Adrenal gland (tissue), 9 donors: ENCODE measurements at regions not wholly inside any gene's neighbourhood (a gene's known extent, or its start where the extent isn't known, plus 50 kb on each side); places are given as distances from the start of the nearest gene placed in this dataset.

ENCODE experiments used
- DNase-seq, 7 donors: peaks; one replicate each; pipeline ENCODE4 v3.0.0-alpha.2; 2019 to 2020
- H3K27ac ChIP-seq, 5 donors: fragments of 200-600 bp; sonication (generic) in 4 of 5; 1 replicate in 3 of 5; 2 replicates in 2 of 5; pipeline versions ENCODE4 v1.5.1 to v1.8.0; 2016 to 2020; ENCODE audit warnings: mild to moderate bottlenecking in 1 of 5
- H3K27me3 ChIP-seq: fragments of 200-600 bp; 2 replicates; pipeline ENCODE4 v1.8.0; 2021
- H3K36me3 ChIP-seq, 2 donors: fragments of 200-600 bp; replicated peaks in 1 of 2; 1 replicate in 1 of 2; 2 replicates in 1 of 2; pipeline versions ENCODE4 v1.5.1 to v1.8.0; 2018 to 2022
- H3K4me1 ChIP-seq, 2 donors: fragments of 200-600 bp; replicated peaks in 1 of 2; 1 replicate in 1 of 2; 2 replicates in 1 of 2; pipeline versions ENCODE4 v1.5.1 to v1.8.0; 2018 to 2021
- H3K4me3 ChIP-seq, 4 donors: fragments of 200-600 bp; sonication (generic) in 3 of 4; one replicate each; pipeline ENCODE4 v1.5.1; 2016 to 2018
- H3K9me3 ChIP-seq, 3 donors: fragments of 200-600 bp; sonication (generic) in 1 of 3; replicated peaks in 1 of 3; 1 replicate in 2 of 3; 2 replicates in 1 of 3; pipeline versions ENCODE4 v1.5.1 to v1.8.0; 2016 to 2021
- CTCF ChIP-seq, 6 experiments: fragments of 450-650 bp in 4 of 6; fragments of 200-600 bp in 2 of 6; sonication (generic) in 1 of 6; IDR thresholded peaks; 1 replicate in 5 of 6; 2 replicates in 1 of 6; pipeline versions ENCODE4 v1.5.1 to v1.8.0; 2016 to 2021; ENCODE audit warnings: antibody characterized with exemption in 6 of 6, mild to moderate bottlenecking in 2 of 6, moderate library complexity in 1 of 6
- POLR2A ChIP-seq, 2 donors: fragments of 450-650 bp; IDR thresholded peaks; one replicate each; pipeline ENCODE4 v1.6.1; 2017; ENCODE audit warnings: antibody characterized with exemption in 2 of 2, mild to moderate bottlenecking in 2 of 2, moderate library complexity in 1 of 2
- WGBS, 4 donors: extraction: QIAGEN DNeasy Blood & Tissue Kit in 2 of 4; methylation state at CpG; one replicate each; pipeline versions ENCODE4 v1.1.5 to v1.1.7; 2013 to 2017; 5-methylcytosine and 5-hydroxymethylcytosine counted together
- intact Hi-C, 2 donors: fragments of 100-400 bp; cut with DNase I; formaldehyde crosslinking; loops; one replicate each; pipeline versions ENCODE4 v1.14.1 to v1.15.0; 2022 to 2023
- donor health status: healthy with polysubstance abuse.
- donor health status: Bipolar disorder and iron deficiency.
- donor health status: DM: yes; HTN: yes; CAD: no.
- donor health status: DM: no; HTN: no; CAD: no.
- donor health status: DM: no; HTN: no; CAD: no.

- no peaks in the 10 kb centered on the region for H3K9me3 ChIP-seq
- no peak for TF ChIP-seq CTCF (IDR thresholded peaks at IDR 0.05)
- no peak for TF ChIP-seq POLR2A (IDR thresholded peaks at IDR 0.05)
- no peaks in the 10 kb centered on the region for H3K36me3 ChIP-seq
- intact Hi-C loops = no loop called here
- H3K4me3 ChIP-seq = no peak overlapping the region
- no peak for DNase-seq
- 89 to 94% (median 91%) methylated on average over 5 of the region's 5 CpGs for WGBS, 4 donors
- H3K27ac ChIP-seq = no peak overlapping the region
- no peaks in the 10 kb centered on the region for H3K27me3 ChIP-seq
- H3K4me1 ChIP-seq = no peaks in the 10 kb centered on the region
These were observed 153.0 kb downstream of the PLCE1 start for GRCh38 chr10:94146746-94147145.

GRCh38 chr10:94149702-94150101 lies 156.0 kb downstream of the PLCE1 start:
- no peaks in the 10 kb centered on the region for H3K36me3 ChIP-seq
- H3K4me3 ChIP-seq = no peak overlapping the region
- 85 to 96% (median 93%) methylated on average over 2 of the region's 2 CpGs for WGBS, 4 donors
- TF ChIP-seq POLR2A (IDR thresholded peaks at IDR 0.05) = no peak
- no peak for TF ChIP-seq CTCF (IDR thresholded peaks at IDR 0.05)
- intact Hi-C loops = no loop called here
- DNase-seq = no peak
- no peaks in the 10 kb centered on the region for H3K4me1 ChIP-seq
- no peaks in the 10 kb centered on the region for H3K9me3 ChIP-seq
- no peak overlapping the region for H3K27ac ChIP-seq
- no peaks in the 10 kb centered on the region for H3K27me3 ChIP-seq

DNA sequence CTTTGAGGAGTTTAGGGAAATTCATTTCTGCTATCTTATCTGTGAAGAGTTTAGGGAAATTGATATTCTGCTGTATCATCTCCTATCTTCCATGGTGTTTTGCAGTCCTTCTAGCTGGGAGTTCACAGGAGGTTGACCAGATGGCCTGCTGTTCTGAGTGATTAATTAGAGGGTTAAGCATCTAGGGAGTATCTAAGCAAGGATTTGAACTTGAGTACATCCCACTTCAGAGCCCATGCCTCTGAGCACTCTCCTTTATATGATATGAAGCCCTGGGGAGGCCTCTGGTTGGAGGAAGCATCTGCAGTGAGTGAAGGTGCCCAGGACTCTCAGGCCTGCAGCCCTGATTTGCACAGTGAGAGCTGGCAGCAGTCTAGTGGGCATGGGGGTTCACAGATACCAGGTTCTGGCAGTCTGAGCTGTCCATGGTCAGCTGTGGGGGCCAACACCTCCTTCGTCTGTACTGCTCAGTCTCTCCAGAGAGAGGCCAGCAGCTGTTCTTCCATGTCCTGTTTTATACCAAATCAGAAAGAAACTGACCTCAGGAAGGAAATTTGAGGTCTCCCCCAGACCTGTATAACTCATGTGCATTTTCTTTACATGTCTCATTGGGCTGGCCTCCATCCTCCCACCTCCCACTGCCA lies 156.9 kb downstream of the PLCE1 start:
- H3K4me3 ChIP-seq = no peak overlapping the region
- no peak for DNase-seq
- H3K4me1 ChIP-seq = no peaks in the 10 kb centered on the region
- intact Hi-C loops = no loop called here
- H3K27me3 ChIP-seq = no peaks in the 10 kb centered on the region
- no peaks in the 10 kb centered on the region for H3K9me3 ChIP-seq
- H3K36me3 ChIP-seq = no peaks in the 10 kb centered on the region
- TF ChIP-seq CTCF (IDR thresholded peaks at IDR 0.05) (no peak), POLR2A (IDR thresholded peaks at IDR 0.05) (no peak)
- no peak overlapping the region for H3K27ac ChIP-seq
- WGBS, 4 donors = 80 to 84% methylated on average over 1 of the region's 1 CpG; no CpG with 5 or more reads in 2 of the 4 donors

GRCh38 chr10:94155722-94156271 lies 162.1 kb downstream of the PLCE1 start:
- no peak for DNase-seq
- Histone ChIP-seq H3K27ac (no peak overlapping the region), H3K4me3 (no peak overlapping the region), H3K4me1 (no peaks in the 10 kb centered on the region), H3K36me3 (no peaks in the 10 kb centered on the region), H3K9me3 (no peaks in the 10 kb centered on the region), H3K27me3 (no peaks in the 10 kb centered on the region)
- TF ChIP-seq CTCF (IDR thresholded peaks at IDR 0.05) (no peak), POLR2A (IDR thresholded peaks at IDR 0.05) (no peak)
- intact Hi-C loops = no loop called here
- 83 to 92% (median 91%) methylated on average over 4 of the region's 4 CpGs for WGBS, 4 donors
